DOHH2 (cell line): ENCODE measurements at regions not wholly inside any gene's neighbourhood (a gene's known extent, or its start where the extent isn't known, plus 50 kb on each side); places are given as distances from the start of the nearest gene placed in this dataset.

Experiments
- CTCF ChIP-seq: fragments of 200-600 bp; sonication (generic); IDR thresholded peaks from one replicate; pipeline ENCODE4 v1.5.1; 2014; ENCODE audit warnings: antibody characterized with exemption, mild to moderate bottlenecking, low read depth, low read length; ENCODE audit not compliant: poor library complexity, severe bottlenecking
- EZH2phosphoT487 ChIP-seq: fragments of 200-600 bp; sonication (generic); IDR thresholded peaks from 2 replicates; pipeline ENCODE4 v1.6.1; 2017; ENCODE audit warnings: borderline replicate concordance, mild to moderate bottlenecking, antibody characterized with exemption, low read length, moderate library complexity, mixed read lengths

- TF ChIP-seq CTCF = no peak
- TF ChIP-seq EZH2phosphoT487 = no peak
Measured at GRCh38 chr10:29870522-29871044, 188.8 kb downstream of the JCAD start.
